ENCODE measurements at regions not wholly inside any gene's neighbourhood (a gene's known extent, or its start where the extent isn't known, plus 50 kb on each side); places are given as distances from the start of the nearest gene placed in this dataset.

- no peak for TF ChIP-seq EZH2 (IDR thresholded peaks at IDR 0.05; ENCODE audit: low read depth)
- TF ChIP-seq, protein P1, sequence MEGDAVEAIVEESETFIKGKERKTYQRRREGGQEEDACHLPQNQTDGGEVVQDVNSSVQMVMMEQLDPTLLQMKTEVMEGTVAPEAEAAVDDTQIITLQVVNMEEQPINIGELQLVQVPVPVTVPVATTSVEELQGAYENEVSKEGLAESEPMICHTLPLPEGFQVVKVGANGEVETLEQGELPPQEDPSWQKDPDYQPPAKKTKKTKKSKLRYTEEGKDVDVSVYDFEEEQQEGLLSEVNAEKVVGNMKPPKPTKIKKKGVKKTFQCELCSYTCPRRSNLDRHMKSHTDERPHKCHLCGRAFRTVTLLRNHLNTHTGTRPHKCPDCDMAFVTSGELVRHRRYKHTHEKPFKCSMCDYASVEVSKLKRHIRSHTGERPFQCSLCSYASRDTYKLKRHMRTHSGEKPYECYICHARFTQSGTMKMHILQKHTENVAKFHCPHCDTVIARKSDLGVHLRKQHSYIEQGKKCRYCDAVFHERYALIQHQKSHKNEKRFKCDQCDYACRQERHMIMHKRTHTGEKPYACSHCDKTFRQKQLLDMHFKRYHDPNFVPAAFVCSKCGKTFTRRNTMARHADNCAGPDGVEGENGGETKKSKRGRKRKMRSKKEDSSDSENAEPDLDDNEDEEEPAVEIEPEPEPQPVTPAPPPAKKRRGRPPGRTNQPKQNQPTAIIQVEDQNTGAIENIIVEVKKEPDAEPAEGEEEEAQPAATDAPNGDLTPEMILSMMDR (conservative IDR thresholded peaks at IDR 0.05), result no peak
These were observed 521.1 kb downstream of the PLOD2 start for GRCh38 chr3:145639875-145640274.

Measured in PC-9 (cell line).